ENCODE measurements at regions not wholly inside any gene's neighbourhood (a gene's known extent, or its start where the extent isn't known, plus 50 kb on each side); places are given as distances from the start of the nearest gene placed in this dataset.
A peak's percentile ranks its signal among the peaks of the same experiment; 100 is the strongest.

GRCh38 chr5:67316695-67317094 is 120.1 kb upstream of the CD180 start:
- TF ChIP-seq CTCF (IDR thresholded peaks at IDR 0.05; ENCODE audit: insufficient read depth, low read depth, low read length, missing control alignments) = no peak
- DNase-seq (ENCODE audit: low read depth) = no peak

GRCh38 chr5:67315082-67315989 is 118.7 kb upstream of the CD180 start:
- DNase-seq (ENCODE audit: low read depth) = peak; percentile 84
- no peak for TF ChIP-seq CTCF (IDR thresholded peaks at IDR 0.05; ENCODE audit: insufficient read depth, low read depth, low read length, missing control alignments)

More at GRCh38 chr5:67316695-67317094, 120.1 kb upstream of the CD180 start:
- H3K4me3 ChIP-seq (ENCODE audit: low read length) = no peak overlapping the region

GRCh38 chr5:67311701-67312100 is 115.1 kb upstream of the CD180 start:
- no peak for DNase-seq (ENCODE audit: low read depth)
- H3K4me3 ChIP-seq (ENCODE audit: low read length) = no peak overlapping the region
- no peak for TF ChIP-seq CTCF (IDR thresholded peaks at IDR 0.05; ENCODE audit: insufficient read depth, low read depth, low read length, missing control alignments)

More at GRCh38 chr5:67315082-67315989, 118.7 kb upstream of the CD180 start:
- no peak overlapping the region for H3K4me3 ChIP-seq (ENCODE audit: low read length)

- H3K4me3 ChIP-seq (ENCODE audit: low read length) = no peak overlapping the region
- no peak for DNase-seq (ENCODE audit: low read depth)
- no peak for TF ChIP-seq CTCF (IDR thresholded peaks at IDR 0.05; ENCODE audit: insufficient read depth, low read depth, low read length, missing control alignments)
These were observed 114.6 kb upstream of the CD180 start for GRCh38 chr5:67311208-67311607.

- no peak for TF ChIP-seq CTCF (IDR thresholded peaks at IDR 0.05; ENCODE audit: insufficient read depth, low read depth, low read length, missing control alignments)
- H3K4me3 ChIP-seq (ENCODE audit: low read length) = no peak overlapping the region
- no peak for DNase-seq (ENCODE audit: low read depth)
These were observed 114.1 kb upstream of the CD180 start for GRCh38 chr5:67310740-67311139.

GRCh38 chr5:67310169-67310568 is 113.6 kb upstream of the CD180 start:
- no peak for DNase-seq (ENCODE audit: low read depth)
- H3K4me3 ChIP-seq (ENCODE audit: low read length) = no peak overlapping the region
- no peak for TF ChIP-seq CTCF (IDR thresholded peaks at IDR 0.05; ENCODE audit: insufficient read depth, low read depth, low read length, missing control alignments)
